Smooth muscle cell (in vitro differentiated cells): ENCODE measurements at regions not wholly inside any gene's neighbourhood (a gene's known extent, or its start where the extent isn't known, plus 50 kb on each side); places are given as distances from the start of the nearest gene placed in this dataset.

ENCODE experiments used
- DNase-seq: peaks from one replicate; lab custom pipeline; 2025; ENCODE audit not compliant: unreplicated experiment; lab: John Stamatoyannopoulos, UW
- H2AFZ ChIP-seq: fragments of 200-600 bp; sonication (generic); 2 replicates; pipeline ENCODE4 v1.6.0; 2016; ENCODE audit warnings: antibody characterized with exemption, low read depth, mild to moderate bottlenecking
- H3F3A ChIP-seq: fragments of 200-600 bp; sonication (generic); 2 replicates; pipeline ENCODE4 v1.6.0; 2017; ENCODE audit warnings: antibody characterized with exemption, low read depth
- H3K27ac ChIP-seq: fragments of 200-600 bp; sonication (generic); 2 replicates; pipeline ENCODE4 v1.5.1; 2016; ENCODE audit warnings: low read depth, mild to moderate bottlenecking
- H3K27me3 ChIP-seq: fragments of 200-600 bp; sonication (generic); 2 replicates; pipeline ENCODE4 v1.6.1; 2016; ENCODE audit warnings: low read depth, mild to moderate bottlenecking
- H3K36me3 ChIP-seq: fragments of 200-600 bp; sonication (generic); 2 replicates; pipeline ENCODE4 v1.5.1; 2016; ENCODE audit warnings: low read depth
- H3K4me1 ChIP-seq: fragments of 200-600 bp; sonication (generic); 2 replicates; pipeline ENCODE4 v1.5.1; 2016; ENCODE audit warnings: low read depth
- H3K4me2 ChIP-seq: fragments of 200-600 bp; sonication (generic); 2 replicates; pipeline ENCODE4 v1.6.0; 2016; ENCODE audit warnings: mild to moderate bottlenecking
- H3K4me3 ChIP-seq: fragments of 200-600 bp; sonication (generic); 2 replicates; pipeline ENCODE4 v1.5.1; 2016; ENCODE audit warnings: mild to moderate bottlenecking
- H3K79me2 ChIP-seq: fragments of 200-600 bp; sonication (generic); 2 replicates; pipeline ENCODE4 v1.6.0; 2016; ENCODE audit warnings: low read depth, mild to moderate bottlenecking
- H3K9ac ChIP-seq: fragments of 200-600 bp; sonication (generic); 2 replicates; pipeline ENCODE4 v1.6.0; 2016; ENCODE audit warnings: low read depth
- H3K9me3 ChIP-seq: fragments of 200-600 bp; sonication (generic); replicated peaks from 2 replicates; pipeline ENCODE4 v1.5.1; 2016; ENCODE audit warnings: low read depth
- H4K20me1 ChIP-seq: fragments of 200-600 bp; sonication (generic); 2 replicates; pipeline ENCODE4 v1.6.0; 2016; ENCODE audit warnings: low read depth
- WGBS: methylation state at CpG from one replicate; pipeline ENCODE4 v1.1.7; 2016; ENCODE audit warnings: low lambda C conversion rate; 5-methylcytosine and 5-hydroxymethylcytosine counted together
- TF ChIP-seq, protein P1 (sequence below): fragments of 200-600 bp; sonication (generic); IDR thresholded peaks from 2 replicates; pipeline ENCODE4 v1.5.1; 2017; ENCODE audit warnings: borderline replicate concordance, mild to moderate bottlenecking, antibody characterized with exemption; ENCODE audit not compliant: insufficient read depth, poor library complexity, severe bottlenecking

GRCh38 chr3:148373961-148374360 is 323.7 kb upstream of the AGTR1 start:
- H3K4me2 ChIP-seq = no peak overlapping the region
- H3K4me3 ChIP-seq = no peak overlapping the region
- H3K4me1 ChIP-seq = no peaks in the 10 kb centered on the region
- H3K27ac ChIP-seq = no peak overlapping the region
- H2AFZ ChIP-seq = no peak overlapping the region
- H3F3A ChIP-seq = no peaks in the 10 kb centered on the region
- no peak for DNase-seq
- no peaks in the 10 kb centered on the region for H3K79me2 ChIP-seq
- H3K9ac ChIP-seq = no peak overlapping the region
- TF ChIP-seq, protein P1, sequence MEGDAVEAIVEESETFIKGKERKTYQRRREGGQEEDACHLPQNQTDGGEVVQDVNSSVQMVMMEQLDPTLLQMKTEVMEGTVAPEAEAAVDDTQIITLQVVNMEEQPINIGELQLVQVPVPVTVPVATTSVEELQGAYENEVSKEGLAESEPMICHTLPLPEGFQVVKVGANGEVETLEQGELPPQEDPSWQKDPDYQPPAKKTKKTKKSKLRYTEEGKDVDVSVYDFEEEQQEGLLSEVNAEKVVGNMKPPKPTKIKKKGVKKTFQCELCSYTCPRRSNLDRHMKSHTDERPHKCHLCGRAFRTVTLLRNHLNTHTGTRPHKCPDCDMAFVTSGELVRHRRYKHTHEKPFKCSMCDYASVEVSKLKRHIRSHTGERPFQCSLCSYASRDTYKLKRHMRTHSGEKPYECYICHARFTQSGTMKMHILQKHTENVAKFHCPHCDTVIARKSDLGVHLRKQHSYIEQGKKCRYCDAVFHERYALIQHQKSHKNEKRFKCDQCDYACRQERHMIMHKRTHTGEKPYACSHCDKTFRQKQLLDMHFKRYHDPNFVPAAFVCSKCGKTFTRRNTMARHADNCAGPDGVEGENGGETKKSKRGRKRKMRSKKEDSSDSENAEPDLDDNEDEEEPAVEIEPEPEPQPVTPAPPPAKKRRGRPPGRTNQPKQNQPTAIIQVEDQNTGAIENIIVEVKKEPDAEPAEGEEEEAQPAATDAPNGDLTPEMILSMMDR = no peak
- H3K27me3 ChIP-seq = no peaks in the 10 kb centered on the region
- no peaks in the 10 kb centered on the region for H4K20me1 ChIP-seq
- H3K36me3 ChIP-seq = no peaks in the 10 kb centered on the region
- no peaks in the 10 kb centered on the region for H3K9me3 ChIP-seq

GRCh38 chr3:148379763-148380382 is 317.8 kb upstream of the AGTR1 start:
- Histone ChIP-seq H2AFZ (peak overlapping the region; percentile 26), H3K27ac (no peak overlapping the region), H3K27me3 (no peaks in the 10 kb centered on the region), H3K9ac (no peak overlapping the region), H3K4me1 (no peaks in the 10 kb centered on the region), H3F3A (no peaks in the 10 kb centered on the region), H3K4me2 (no peak overlapping the region), H3K9me3 (no peaks in the 10 kb centered on the region), H3K4me3 (no peak overlapping the region), H3K79me2 (no peaks in the 10 kb centered on the region), H3K36me3 (no peaks in the 10 kb centered on the region), H4K20me1 (no peaks in the 10 kb centered on the region)
- no peak for DNase-seq
- TF ChIP-seq, protein P1 = peak; percentile 53
- WGBS = 57% methylated on average over 4 of the region's 4 CpGs

DNA sequence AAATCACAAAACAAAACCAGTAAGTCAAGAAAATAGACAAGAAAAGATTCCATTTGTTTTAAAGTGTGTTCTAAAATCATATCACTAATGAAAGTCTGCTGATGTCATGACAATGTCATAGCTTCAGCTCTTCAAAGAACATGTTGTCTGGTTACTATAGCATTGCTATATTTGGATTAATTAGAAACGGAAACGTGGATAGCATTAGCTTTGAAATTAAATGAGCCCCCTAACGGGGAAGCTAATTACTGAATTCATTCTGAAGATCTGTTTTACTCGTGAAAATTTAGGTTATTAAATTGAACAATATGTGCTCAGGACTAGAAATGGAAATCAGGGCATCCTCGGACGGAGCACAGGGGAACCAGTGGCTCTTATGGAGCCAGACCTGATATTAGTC is 316.7 kb upstream of the AGTR1 start:
- H3K4me3 ChIP-seq = no peak overlapping the region
- H3K36me3 ChIP-seq = no peaks in the 10 kb centered on the region
- H3K9ac ChIP-seq = no peak overlapping the region
- H4K20me1 ChIP-seq = no peaks in the 10 kb centered on the region
- no peaks in the 10 kb centered on the region for H3K4me1 ChIP-seq
- H2AFZ ChIP-seq = no peak overlapping the region
- no peaks in the 10 kb centered on the region for H3F3A ChIP-seq
- H3K79me2 ChIP-seq = no peaks in the 10 kb centered on the region
- DNase-seq = no peak
- no peak overlapping the region for H3K4me2 ChIP-seq
- TF ChIP-seq, protein P1 = no peak
- no peaks in the 10 kb centered on the region for H3K9me3 ChIP-seq
- WGBS = 89% methylated on average over 6 of the region's 6 CpGs
- H3K27me3 ChIP-seq = no peaks in the 10 kb centered on the region
- H3K27ac ChIP-seq = no peak overlapping the region

DNA sequence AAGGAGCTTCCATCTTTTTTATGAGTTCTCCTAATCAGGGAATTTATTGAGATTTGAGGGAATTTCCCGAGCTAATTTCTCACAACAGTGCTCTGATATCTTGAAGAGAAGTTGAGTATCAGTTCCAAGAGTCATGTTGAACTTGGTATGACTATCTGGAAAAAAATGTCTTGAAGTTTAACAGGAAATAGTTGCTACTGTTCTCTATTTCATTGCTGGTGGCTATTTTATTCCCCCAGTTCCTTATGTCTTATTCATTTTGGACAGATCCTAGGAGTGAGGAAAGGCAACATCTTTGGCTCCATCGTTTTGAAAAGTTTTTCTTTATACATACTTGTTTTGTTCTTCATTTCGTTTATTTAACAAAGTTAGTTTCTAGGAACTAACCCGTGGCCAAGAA is 307.8 kb upstream of the AGTR1 start:
- TF ChIP-seq, protein P1 = no peak
- 69% methylated on average over 4 of the region's 4 CpGs for WGBS

More for the DNA sequence above, 307.8 kb upstream of the AGTR1 start:
- Histone ChIP-seq H3K27me3 (no peaks in the 10 kb centered on the region), H3K4me1 (no peaks in the 10 kb centered on the region), H3K4me3 (no peak overlapping the region), H4K20me1 (no peaks in the 10 kb centered on the region), H2AFZ (no peak overlapping the region), H3K27ac (no peak overlapping the region), H3K36me3 (no peaks in the 10 kb centered on the region), H3K79me2 (no peaks in the 10 kb centered on the region), H3F3A (no peaks in the 10 kb centered on the region), H3K4me2 (no peak overlapping the region), H3K9me3 (no peaks in the 10 kb centered on the region), H3K9ac (no peak overlapping the region)
- no peak for DNase-seq
